ENCODE measurements at regions not wholly inside any gene's neighbourhood (a gene's known extent, or its start where the extent isn't known, plus 50 kb on each side); places are given as distances from the start of the nearest gene placed in this dataset.
"Not testable (repeated sequence)": the region's sequence is repeated elsewhere in the genome, so short reads cannot be mapped to it uniquely, and the experiment has no call there.

GRCh38 chr20:22722811-22723210, 138.4 kb upstream of the FOXA2 start:
- POLR2A ChIA-PET (ENCODE audit: partially characterized antibody), result no interaction called here
- intact Hi-C loops (cut with micrococcal nuclease), result no loop called here

GRCh38 chr20:22723659-22724058, 139.3 kb upstream of the FOXA2 start:
- no peaks in the 10 kb centered on the region for H3K27me3 ChIP-seq (ENCODE audit: insufficient read depth, low read length)
- POLR2A ChIA-PET (ENCODE audit: partially characterized antibody), result no interaction called here
- H3K4me3 ChIP-seq (ENCODE audit: low read length in 2 of 2), result no peak overlapping the region
- Mint-ChIP-seq H3K36me3 (no peaks in the 10 kb centered on the region), H3K9me3 (peaks cover 0 to 4% (median 0%) of the 10 kb centered on the region in 8 donors), H3K4me3 (no peak overlapping the region), H3K4me1 (no peaks in the 10 kb centered on the region), H3K27me3 (peaks cover 2 to 4% of the 10 kb centered on the region in 2 donors), H3K27ac (no peak overlapping the region)
- H3K9me3 ChIP-seq (ENCODE audit: control insufficient read depth in 1 of 2, low read length in 2 of 2), result no peaks in the 10 kb centered on the region
- no peak overlapping the region for H3K27ac ChIP-seq (ENCODE audit: low read depth, low read length)
- H3K36me3 ChIP-seq (ENCODE audit: insufficient read depth, low read length), result no peaks in the 10 kb centered on the region
- no peak for DNase-seq
- no peaks in the 10 kb centered on the region for H3K4me1 ChIP-seq (ENCODE audit: insufficient read depth, low read length)
- CTCF ChIA-PET (ENCODE audit: partially characterized antibody), result interaction anchor here (0.8 kb wide), 1 partner anchor 18 kb away, joined by 3 read pairs; no protein-coding TSS in a partner anchor
- intact Hi-C loops (cut with micrococcal nuclease), result no loop called here

More at GRCh38 chr20:22722811-22723210, 138.4 kb upstream of the FOXA2 start:
- CTCF ChIA-PET (ENCODE audit: partially characterized antibody), result no interaction called here
- DNase-seq, result no peak
- no peak overlapping the region for H3K4me3 ChIP-seq (ENCODE audit: low read length in 2 of 2)
- H3K27me3 Mint-ChIP-seq, result peaks cover 2 to 4% of the 10 kb centered on the region in 2 donors
- H3K4me1 Mint-ChIP-seq, result no peaks in the 10 kb centered on the region
- H3K36me3 ChIP-seq (ENCODE audit: insufficient read depth, low read length), result no peaks in the 10 kb centered on the region
- H3K27me3 ChIP-seq (ENCODE audit: insufficient read depth, low read length), result no peaks in the 10 kb centered on the region
- H3K27ac ChIP-seq (ENCODE audit: low read depth, low read length), result no peak overlapping the region
- H3K4me3 Mint-ChIP-seq, result no peak overlapping the region
- no peak overlapping the region for H3K27ac Mint-ChIP-seq
- H3K9me3 Mint-ChIP-seq, result peaks cover 0 to 4% (median 0%) of the 10 kb centered on the region in 8 donors
- H3K4me1 ChIP-seq (ENCODE audit: insufficient read depth, low read length), result no peaks in the 10 kb centered on the region
- H3K36me3 Mint-ChIP-seq, result no peaks in the 10 kb centered on the region
- H3K9me3 ChIP-seq (ENCODE audit: control insufficient read depth in 1 of 2, low read length in 2 of 2), result no peaks in the 10 kb centered on the region

- Mint-ChIP-seq H3K27ac (no peak overlapping the region), H3K4me3 (no peak overlapping the region), H3K27me3 (no peaks in the 10 kb centered on the region), H3K36me3 (no peaks in the 10 kb centered on the region), H3K4me1 (no peaks in the 10 kb centered on the region), H3K9me3 (peaks cover 0 to 4% (median 0%) of the 10 kb centered on the region in 8 donors)
- no peaks in the 10 kb centered on the region for H3K9me3 ChIP-seq (ENCODE audit: control insufficient read depth in 1 of 2, low read length in 2 of 2)
- H3K36me3 ChIP-seq (ENCODE audit: insufficient read depth, low read length), result no peaks in the 10 kb centered on the region
- POLR2A ChIA-PET (ENCODE audit: partially characterized antibody), result no interaction called here
- CTCF ChIA-PET (ENCODE audit: partially characterized antibody), result interaction anchor here (1.1 kb wide), 1 partner anchor 595 kb away, joined by 3 read pairs; no protein-coding TSS in a partner anchor
- intact Hi-C loops (cut with micrococcal nuclease), result no loop called here
- no peak overlapping the region for H3K4me3 ChIP-seq (ENCODE audit: low read length in 2 of 2)
- DNase-seq, result no peak
- H3K4me1 ChIP-seq (ENCODE audit: insufficient read depth, low read length), result no peaks in the 10 kb centered on the region
- H3K27ac ChIP-seq (ENCODE audit: low read depth, low read length), result no peak overlapping the region
- H3K27me3 ChIP-seq (ENCODE audit: insufficient read depth, low read length), result no peaks in the 10 kb centered on the region
These were observed 143.9 kb upstream of the FOXA2 start for GRCh38 chr20:22728146-22728745.

- Histone ChIP-seq H3K4me3 (ENCODE audit: low read length in 2 of 2) (no peak overlapping the region), H3K27ac (ENCODE audit: low read depth, low read length) (no peak overlapping the region), H3K27me3 (ENCODE audit: insufficient read depth, low read length) (no peaks in the 10 kb centered on the region), H3K9me3 (ENCODE audit: control insufficient read depth in 1 of 2, low read length in 2 of 2) (no peaks in the 10 kb centered on the region), H3K36me3 (ENCODE audit: insufficient read depth, low read length) (no peaks in the 10 kb centered on the region), H3K4me1 (ENCODE audit: insufficient read depth, low read length) (no peaks in the 10 kb centered on the region)
- ChIA-PET CTCF (ENCODE audit: partially characterized antibody) (interaction anchor here (1.1 kb wide), 1 partner anchor 594 kb away, joined by 3 read pairs; no protein-coding TSS in a partner anchor), POLR2A (ENCODE audit: partially characterized antibody) (no interaction called here)
- Mint-ChIP-seq H3K4me3 (no peak overlapping the region), H3K36me3 (no peaks in the 10 kb centered on the region), H3K27me3 (no peaks in the 10 kb centered on the region), H3K4me1 (no peaks in the 10 kb centered on the region), H3K9me3 (peaks cover 0 to 7% (median 0%) of the 10 kb centered on the region in 8 donors), H3K27ac (no peak overlapping the region)
- intact Hi-C loops (cut with micrococcal nuclease), result no loop called here
- no peak for DNase-seq
These were observed 144.8 kb upstream of the FOXA2 start for GRCh38 chr20:22729180-22729579.

GRCh38 chr20:22729616-22730236, 145.4 kb upstream of the FOXA2 start:
- DNase-seq, result no peak
- Mint-ChIP-seq H3K27me3 (no peaks in the 10 kb centered on the region), H3K4me1 (no peaks in the 10 kb centered on the region), H3K27ac (no peak overlapping the region), H3K36me3 (no peaks in the 10 kb centered on the region), H3K4me3 (no peak overlapping the region), H3K9me3 (peaks cover 0 to 9% (median 0%) of the 10 kb centered on the region in 8 donors)
- no peaks in the 10 kb centered on the region for H3K4me1 ChIP-seq (ENCODE audit: insufficient read depth, low read length)
- H3K9me3 ChIP-seq (ENCODE audit: control insufficient read depth in 1 of 2, low read length in 2 of 2), result no peaks in the 10 kb centered on the region
- no peak overlapping the region for H3K4me3 ChIP-seq (ENCODE audit: low read length in 2 of 2)
- no peaks in the 10 kb centered on the region for H3K36me3 ChIP-seq (ENCODE audit: insufficient read depth, low read length)
- intact Hi-C loops (cut with micrococcal nuclease), result no loop called here
- CTCF ChIA-PET (ENCODE audit: partially characterized antibody), result interaction anchor here (1.1 to 1.4 kb wide), 2 partner anchors 38 to 593 kb away, joined by 3 to 4 read pairs; no protein-coding TSS in a partner anchor
- H3K27ac ChIP-seq (ENCODE audit: low read depth, low read length), result no peak overlapping the region
- POLR2A ChIA-PET (ENCODE audit: partially characterized antibody), result no interaction called here
- no peaks in the 10 kb centered on the region for H3K27me3 ChIP-seq (ENCODE audit: insufficient read depth, low read length)

GRCh38 chr20:22732751-22733150, 148.4 kb upstream of the FOXA2 start:
- H3K4me3 Mint-ChIP-seq, result no peak overlapping the region
- H3K9me3 Mint-ChIP-seq, result peaks cover 0 to 9% (median 2%) of the 10 kb centered on the region in 8 donors
- ChIA-PET CTCF (ENCODE audit: partially characterized antibody) (no interaction called here), POLR2A (ENCODE audit: partially characterized antibody) (no interaction called here)
- H3K27me3 ChIP-seq (ENCODE audit: insufficient read depth, low read length), result no peaks in the 10 kb centered on the region
- H3K27me3 Mint-ChIP-seq, result no peaks in the 10 kb centered on the region
- H3K4me1 ChIP-seq (ENCODE audit: insufficient read depth, low read length), result no peaks in the 10 kb centered on the region
- H3K4me3 ChIP-seq (ENCODE audit: low read length in 2 of 2), result no peak overlapping the region
- H3K27ac Mint-ChIP-seq, result no peak overlapping the region
- H3K27ac ChIP-seq (ENCODE audit: low read depth, low read length), result no peak overlapping the region
- H3K36me3 Mint-ChIP-seq, result no peaks in the 10 kb centered on the region
- no peaks in the 10 kb centered on the region for H3K36me3 ChIP-seq (ENCODE audit: insufficient read depth, low read length)
- intact Hi-C loops (cut with micrococcal nuclease), result no loop called here
- no peaks in the 10 kb centered on the region for H3K4me1 Mint-ChIP-seq
- H3K9me3 ChIP-seq (ENCODE audit: control insufficient read depth in 1 of 2, low read length in 2 of 2), result no peaks in the 10 kb centered on the region
- no peak for DNase-seq

GRCh38 chr20:22734946-22735647, 150.7 kb upstream of the FOXA2 start:
- H3K4me3 ChIP-seq (ENCODE audit: low read length in 2 of 2); CTCF ChIA-PET (ENCODE audit: partially characterized antibody); H3K4me1 ChIP-seq (ENCODE audit: insufficient read depth, low read length); H3K27me3 Mint-ChIP-seq; H3K4me3 Mint-ChIP-seq; H3K27me3 ChIP-seq (ENCODE audit: insufficient read depth, low read length); H3K9me3 ChIP-seq (ENCODE audit: control insufficient read depth in 1 of 2, low read length in 2 of 2); DNase-seq; H3K36me3 ChIP-seq (ENCODE audit: insufficient read depth, low read length); intact Hi-C loops (cut with micrococcal nuclease); H3K36me3 Mint-ChIP-seq; H3K27ac Mint-ChIP-seq; POLR2A ChIA-PET (ENCODE audit: partially characterized antibody); H3K4me1 Mint-ChIP-seq; H3K27ac ChIP-seq (ENCODE audit: low read depth, low read length): not testable (repeated sequence)
- peaks cover 0 to 11% (median 1%) of the 10 kb centered on the region in 8 donors for H3K9me3 Mint-ChIP-seq
